ENCODE measurements at regions not wholly inside any gene's neighbourhood (a gene's known extent, or its start where the extent isn't known, plus 50 kb on each side); places are given as distances from the start of the nearest gene placed in this dataset.

GRCh38 chr20:48300529-48300928, 515.2 kb upstream of the SULF2 start:
- no peak for DNase-seq (ENCODE audit: low read depth)

DNA sequence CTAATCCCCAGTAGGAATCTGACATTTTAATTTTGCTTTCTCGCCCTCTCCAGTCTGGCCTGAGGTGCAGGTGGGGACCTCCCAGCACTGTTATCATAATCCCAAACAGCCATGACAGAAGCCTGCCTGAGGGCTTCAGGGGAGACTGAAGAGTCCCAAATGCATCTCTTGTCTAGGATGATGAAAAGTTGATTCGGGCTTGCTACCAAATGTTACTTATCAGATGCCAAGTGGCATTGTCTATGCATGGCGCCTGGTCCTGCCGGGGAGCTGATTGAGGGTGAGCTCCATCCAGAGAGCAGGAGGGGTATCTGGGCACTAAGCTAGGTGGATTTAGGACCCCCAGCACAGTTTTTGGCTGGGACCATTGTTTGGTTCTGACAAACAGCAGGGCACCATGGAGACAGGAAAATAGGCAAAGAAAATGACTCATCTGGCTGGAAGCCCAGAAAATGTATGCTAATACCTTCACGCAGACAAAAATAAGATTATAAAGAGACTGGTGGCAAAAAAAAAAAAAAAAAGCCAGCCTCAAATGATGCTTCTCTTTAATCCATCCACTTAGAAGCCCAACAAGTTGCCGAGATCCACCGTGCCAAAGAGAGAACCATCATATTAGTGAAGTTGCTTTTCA, 513.7 kb upstream of the SULF2 start:
- DNase-seq (ENCODE audit: low read depth) = no peak

GRCh38 chr20:48298433-48298832, 513.2 kb upstream of the SULF2 start:
- no peak for DNase-seq (ENCODE audit: low read depth)

DNA sequence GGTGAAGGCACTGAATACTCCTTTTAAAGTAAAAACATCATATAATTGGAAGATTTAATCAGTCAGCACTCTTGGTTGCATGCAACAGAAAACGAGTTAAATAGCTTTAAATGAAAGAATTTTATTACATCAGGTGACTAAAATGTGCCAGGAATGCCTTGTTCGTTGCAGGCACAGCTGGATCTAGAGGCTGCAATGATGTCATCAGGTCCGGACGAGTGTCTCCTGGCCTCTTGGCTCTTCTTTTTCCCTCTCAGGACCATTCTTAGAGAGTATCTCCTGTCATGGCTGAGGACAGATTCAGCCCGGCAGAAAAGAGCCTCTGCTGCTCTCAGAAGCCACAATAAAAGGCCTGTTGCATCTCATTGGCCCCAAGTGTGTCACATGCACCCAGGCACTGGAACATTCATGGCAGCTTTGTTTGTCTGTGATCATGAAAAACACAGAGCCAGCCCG, 510.7 kb upstream of the SULF2 start:
- DNase-seq (ENCODE audit: low read depth) = no peak

DNA sequence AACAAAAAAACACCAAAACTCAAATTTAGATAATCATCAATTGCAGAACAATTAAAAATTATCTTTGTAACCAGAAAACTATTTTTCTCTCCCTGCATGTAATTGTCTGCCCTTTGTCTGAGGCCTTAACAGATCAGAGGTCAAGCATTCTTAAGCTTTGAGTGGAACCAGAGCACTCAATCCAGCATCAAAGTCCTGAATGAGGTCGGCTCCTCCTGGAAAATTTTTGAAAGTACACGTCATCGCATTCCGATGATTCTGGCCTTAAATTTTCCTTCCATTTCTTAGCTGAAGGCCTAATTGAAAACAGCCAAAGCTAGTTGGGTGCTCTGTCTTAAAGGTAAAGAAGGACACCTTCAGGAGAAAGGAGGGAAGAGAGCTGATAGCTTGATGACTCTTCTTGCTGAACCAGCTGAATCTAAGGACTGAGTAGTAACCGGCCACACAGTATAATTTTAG, 510.2 kb upstream of the SULF2 start:
- no peak for DNase-seq (ENCODE audit: low read depth)

DNA sequence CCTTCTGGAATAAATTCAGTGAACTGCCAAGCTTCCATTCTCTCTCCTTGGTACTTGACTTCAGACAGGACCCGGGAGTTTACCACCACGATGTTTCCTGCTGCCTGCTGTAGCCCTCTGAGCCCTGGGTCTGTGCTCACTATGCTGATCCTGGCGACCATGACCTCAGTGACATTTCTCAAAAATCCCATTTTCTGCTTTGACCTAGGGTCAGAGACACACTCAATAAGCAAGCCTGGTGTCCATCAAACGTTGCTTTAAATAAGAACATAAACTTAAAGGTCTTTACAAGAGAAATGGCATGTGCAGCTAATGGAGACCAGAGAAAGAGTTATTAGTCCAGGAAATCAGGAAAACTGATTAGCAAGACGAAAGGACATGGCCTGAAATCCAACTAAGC, 509.7 kb upstream of the SULF2 start:
- no peak for DNase-seq (ENCODE audit: low read depth)

DNA sequence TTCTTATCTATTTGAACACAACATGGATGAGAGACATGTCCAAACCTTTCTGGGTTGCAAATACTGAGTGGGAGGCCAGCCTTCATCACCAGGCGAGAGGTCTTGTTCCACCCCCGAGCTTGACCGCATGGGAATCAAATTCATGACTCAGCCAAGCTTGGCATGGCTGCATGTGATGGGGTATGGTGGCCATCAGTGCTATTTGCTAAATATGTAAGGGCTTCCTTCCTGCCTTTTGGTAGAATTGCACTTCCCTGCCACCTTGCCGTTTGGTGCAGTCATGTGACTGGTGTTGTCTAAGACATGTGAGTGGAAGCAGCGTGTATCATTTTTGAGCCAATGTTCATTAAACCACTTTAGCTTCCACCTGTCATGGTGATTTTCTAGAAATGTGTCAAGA, 508.9 kb upstream of the SULF2 start:
- DNase-seq (ENCODE audit: low read depth) = no peak

DNA sequence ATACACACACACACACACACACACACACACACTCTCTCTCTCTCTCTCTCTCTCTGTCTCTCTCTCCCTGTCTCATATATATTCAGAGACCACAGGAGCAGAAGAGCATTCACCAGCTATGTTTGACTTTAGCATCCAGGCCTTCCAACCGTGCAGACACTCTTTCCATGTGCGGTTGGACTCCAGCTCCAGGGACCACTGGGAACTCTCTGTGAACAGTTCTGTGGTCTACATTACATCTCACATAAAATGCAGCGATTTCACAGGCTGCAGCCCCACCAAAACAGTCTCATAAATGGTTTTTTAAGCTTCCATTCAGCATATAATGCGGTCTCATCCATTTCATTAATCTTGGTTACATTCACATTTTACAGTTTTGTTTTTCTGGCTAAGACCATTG, 508.4 kb upstream of the SULF2 start:
- DNase-seq (ENCODE audit: low read depth) = no peak

DNA sequence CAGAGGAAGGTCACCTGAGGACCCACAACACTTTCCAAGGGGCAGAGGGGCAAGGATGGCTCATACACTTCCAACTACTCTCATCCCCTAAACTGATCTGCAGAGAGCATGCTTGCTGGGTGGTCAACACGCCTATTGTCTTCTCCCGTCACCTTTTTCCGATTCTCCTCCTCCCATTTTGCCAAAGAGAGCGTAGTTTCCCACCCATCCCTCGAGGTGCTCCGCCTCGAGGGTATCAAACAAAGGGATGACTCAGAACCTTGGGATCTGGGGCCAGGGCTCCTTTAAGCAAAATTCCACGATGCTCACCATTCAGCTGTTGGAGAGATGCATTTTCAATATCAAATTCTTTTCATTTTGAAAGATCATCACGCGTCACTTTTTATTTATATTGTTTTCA, 507.5 kb upstream of the SULF2 start:
- no peak for DNase-seq (ENCODE audit: low read depth)

DNA sequence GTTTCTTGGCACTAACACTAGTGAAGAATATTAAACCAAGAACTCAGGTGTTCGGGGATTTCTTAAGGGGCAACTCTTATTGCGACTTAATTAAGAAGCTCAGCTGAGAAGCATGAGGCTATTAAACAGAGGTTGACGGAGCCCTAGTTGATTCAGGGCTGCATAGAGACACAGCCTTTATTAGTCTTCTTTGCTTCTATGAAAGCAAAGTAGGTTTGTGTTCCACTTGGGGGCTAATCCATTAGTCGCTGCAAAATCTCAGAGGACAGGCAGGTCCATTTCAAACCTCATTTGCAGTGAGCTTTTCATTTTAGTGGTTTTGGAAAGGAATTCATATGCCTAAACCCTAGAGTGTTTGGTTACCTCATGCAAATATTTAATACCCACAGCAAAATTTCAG, 506.6 kb upstream of the SULF2 start:
- DNase-seq (ENCODE audit: low read depth) = no peak

DNA sequence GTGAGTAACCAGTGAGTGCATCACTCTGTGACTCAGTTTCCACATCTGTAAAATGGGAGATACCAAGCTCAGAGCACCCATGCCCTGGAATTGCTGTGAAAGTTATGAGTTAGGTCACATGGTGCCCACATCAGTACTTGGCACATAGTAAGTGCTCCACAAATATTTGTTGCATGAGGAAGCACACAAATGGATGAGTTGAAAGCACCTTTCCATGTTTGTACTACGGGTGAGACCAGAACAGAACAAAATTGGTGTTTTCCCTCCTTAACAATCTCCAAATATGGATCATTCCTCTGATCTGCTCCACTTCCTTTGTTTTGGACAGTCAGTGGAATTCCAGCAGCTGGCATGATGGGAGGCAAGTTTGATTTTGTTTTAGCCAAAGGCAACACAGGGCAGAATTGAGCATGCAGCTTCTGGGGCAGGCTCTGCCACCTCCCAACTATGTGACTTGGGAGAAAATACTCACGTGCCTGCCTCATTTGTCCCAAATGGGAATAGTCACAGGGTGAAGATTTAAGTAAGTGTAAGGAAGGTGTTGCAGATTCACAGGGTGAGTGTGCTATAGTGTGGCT, 503.7 kb upstream of the SULF2 start:
- no peak for DNase-seq (ENCODE audit: low read depth)

DNA sequence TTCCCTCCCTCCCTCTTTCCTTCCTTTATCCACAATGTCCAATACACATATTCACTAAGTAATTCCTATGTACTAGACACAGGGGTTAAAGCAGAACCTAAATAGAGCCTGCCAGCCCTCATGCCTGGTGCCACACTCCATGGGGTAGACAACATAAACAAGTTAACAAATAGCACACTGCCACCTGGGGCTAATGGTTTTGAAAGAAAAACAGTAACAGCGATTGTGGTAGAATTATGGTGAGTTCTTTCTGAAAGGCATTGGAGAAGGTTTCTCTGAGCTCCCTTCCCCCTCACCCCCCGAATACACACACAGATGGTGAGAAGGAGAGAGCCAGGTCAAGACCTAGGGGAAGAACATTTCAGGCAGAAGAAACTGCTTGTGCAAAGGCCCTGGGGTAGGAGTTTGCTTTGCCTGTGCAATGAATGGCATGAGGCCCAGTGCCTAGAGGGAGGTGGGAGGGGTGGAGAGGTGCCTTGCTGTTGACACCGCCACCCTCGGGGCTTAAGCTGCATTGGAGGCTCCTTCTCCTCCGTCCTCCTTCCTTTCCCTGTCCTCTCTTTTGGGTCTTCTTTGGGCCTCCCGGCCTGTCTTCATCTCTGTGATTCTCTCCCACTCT, 502.4 kb upstream of the SULF2 start:
- DNase-seq (ENCODE audit: low read depth) = no peak

DNA sequence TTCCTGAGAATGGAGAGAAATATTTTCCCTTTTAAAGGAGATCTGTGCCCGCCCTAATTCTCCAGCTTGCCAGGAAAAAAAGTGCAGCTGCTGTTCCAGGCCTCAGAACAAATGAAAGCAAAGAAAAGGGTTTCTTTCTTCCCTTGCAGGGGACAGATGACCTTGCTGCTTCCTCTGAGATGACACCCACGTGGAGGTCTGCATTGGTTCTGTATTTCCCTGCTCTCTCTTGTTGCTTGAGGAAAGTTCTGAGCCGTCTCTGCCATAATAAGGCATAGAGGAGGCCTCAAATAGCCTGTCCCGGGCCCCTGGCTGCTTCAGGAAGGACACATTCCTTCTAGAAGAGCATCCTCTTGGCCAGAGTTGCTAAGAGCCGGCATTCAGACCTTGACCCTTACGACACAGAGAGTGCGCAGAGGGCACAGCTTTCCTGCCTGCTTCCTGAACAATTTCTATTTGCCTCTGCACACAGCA, 501.8 kb upstream of the SULF2 start:
- no peak for DNase-seq (ENCODE audit: low read depth)

DNA sequence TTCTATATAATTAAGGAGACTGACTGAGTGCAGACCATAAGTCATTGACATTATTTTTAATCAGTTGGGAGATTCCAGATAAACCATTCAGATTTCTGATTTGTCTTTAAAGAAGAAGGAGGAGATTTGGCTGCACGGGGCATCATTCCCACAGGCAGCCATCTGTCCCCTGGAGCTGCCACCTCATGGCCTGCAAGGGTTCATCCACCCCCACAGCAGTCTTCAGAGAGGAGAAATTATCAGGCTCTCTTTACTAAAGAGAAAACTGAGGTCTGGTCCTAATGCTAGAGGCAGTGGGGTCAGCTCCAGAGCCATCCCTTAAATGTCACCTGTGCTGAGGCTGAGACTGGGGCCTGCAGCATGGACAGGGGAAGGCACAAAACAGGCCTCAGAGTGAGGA, 501.3 kb upstream of the SULF2 start:
- DNase-seq (ENCODE audit: low read depth) = no peak

- no peak for DNase-seq (ENCODE audit: low read depth)
Observed at GRCh38 chr20:48285656-48286055, 500.4 kb upstream of the SULF2 start.

- no peak for DNase-seq (ENCODE audit: low read depth)
Observed at GRCh38 chr20:48284837-48285236, 499.6 kb upstream of the SULF2 start.

GRCh38 chr20:48284315-48284714, 499.0 kb upstream of the SULF2 start:
- DNase-seq (ENCODE audit: low read depth) = no peak

GRCh38 chr20:48283470-48284110, 498.3 kb upstream of the SULF2 start:
- no peak for DNase-seq (ENCODE audit: low read depth)

DNA sequence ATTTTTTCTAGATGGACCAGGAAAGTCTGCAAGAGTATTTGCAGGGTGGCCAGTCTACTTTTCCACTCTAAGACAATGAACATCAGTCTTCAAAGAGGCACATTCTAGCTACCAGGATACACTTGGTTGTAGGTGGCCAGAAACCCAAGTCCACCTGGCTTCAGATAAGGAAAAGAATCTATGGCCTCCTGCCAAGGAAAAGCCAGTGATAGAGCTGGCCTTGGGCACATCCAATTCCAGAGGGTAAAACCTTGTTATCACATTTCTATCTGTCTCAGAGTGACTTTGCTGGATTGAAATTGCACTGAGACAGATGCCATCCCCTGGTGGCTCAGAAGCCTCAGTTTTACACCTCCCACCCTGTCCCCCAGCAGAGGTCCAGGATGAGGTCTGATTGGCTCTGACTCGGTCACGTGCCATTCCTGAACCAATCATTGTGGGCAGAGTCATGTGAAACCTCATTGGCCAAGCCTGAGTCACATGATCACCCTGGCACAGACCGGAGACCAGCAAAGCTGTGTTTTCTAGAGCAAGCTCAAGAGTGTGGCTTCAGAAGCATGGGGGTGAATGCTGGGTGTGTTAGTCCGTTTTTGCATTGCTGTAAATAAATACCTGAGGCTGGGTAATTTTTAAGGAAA, 497.4 kb upstream of the SULF2 start:
- DNase-seq (ENCODE audit: low read depth) = no peak

DNA sequence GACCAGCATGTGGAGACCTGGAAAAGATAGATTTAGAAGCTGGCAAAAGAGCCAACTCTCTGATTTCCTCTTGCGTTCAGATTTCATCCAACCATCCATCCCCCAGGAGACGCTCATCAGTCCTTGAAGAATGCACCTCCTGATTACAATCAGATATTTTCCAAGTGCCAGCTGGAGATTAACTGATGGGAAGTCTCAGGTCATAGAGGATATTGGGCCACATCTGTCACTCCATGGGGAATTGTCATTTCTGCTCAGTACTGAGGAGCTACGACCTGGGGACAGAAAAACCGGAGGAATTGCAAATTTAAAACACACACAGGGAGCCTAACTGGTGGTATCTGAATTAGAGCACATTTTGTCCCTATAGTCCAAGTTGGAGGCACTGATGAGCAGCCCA, 496.2 kb upstream of the SULF2 start:
- no peak for DNase-seq (ENCODE audit: low read depth)

GRCh38 chr20:48278961-48279481, 493.7 kb upstream of the SULF2 start:
- no peak for DNase-seq (ENCODE audit: low read depth)

- no peak for DNase-seq (ENCODE audit: low read depth)
Observed at GRCh38 chr20:48277266-48277665, 492.0 kb upstream of the SULF2 start.

DNA sequence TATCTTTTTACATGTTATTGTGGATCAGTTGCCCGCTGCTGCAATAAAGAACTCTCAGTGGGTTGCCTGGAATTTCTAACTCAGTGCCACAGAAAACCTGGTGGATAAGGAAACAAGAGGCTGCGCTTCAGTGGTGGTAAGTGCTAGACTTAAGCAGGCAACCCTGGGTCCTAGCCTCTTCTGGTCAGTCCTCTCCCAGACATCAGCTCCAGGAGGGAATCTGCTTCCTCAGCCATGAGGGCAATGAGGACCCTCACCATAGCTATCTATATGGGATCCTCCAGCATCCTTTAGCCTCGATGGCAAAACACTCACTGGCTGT, 490.7 kb upstream of the SULF2 start:
- no peak for DNase-seq (ENCODE audit: low read depth)

Data from stimulated activated CD8-positive, alpha-beta memory T cell treated with anti-CD3 and anti-CD28 coated beads, Interleukin-4, amount 100 ng/mL, for 24 hours (primary cell).